Vagina (tissue), 2 donors: ENCODE measurements at regions not wholly inside any gene's neighbourhood (a gene's known extent, or its start where the extent isn't known, plus 50 kb on each side); places are given as distances from the start of the nearest gene placed in this dataset.

ENCODE experiments used
- POLR2A ChIP-seq, 2 donors: fragments of 450-650 bp; IDR thresholded peaks; one replicate each; pipeline ENCODE4 v1.6.1; 2017; ENCODE audit warnings: antibody characterized with exemption in 2 of 2, mild to moderate bottlenecking in 2 of 2, moderate library complexity in 2 of 2
- TF ChIP-seq, protein P1 (sequence below), 3 experiments: fragments of 450-650 bp in 2 of 3; fragments of 200-600 bp in 1 of 3; sonication (generic) in 1 of 3; IDR thresholded peaks; one replicate each; pipeline ENCODE4 v1.5.1; 2017 to 2019; ENCODE audit warnings: antibody characterized with exemption in 3 of 3, mild to moderate bottlenecking in 2 of 3, moderate library complexity in 2 of 3

DNA sequence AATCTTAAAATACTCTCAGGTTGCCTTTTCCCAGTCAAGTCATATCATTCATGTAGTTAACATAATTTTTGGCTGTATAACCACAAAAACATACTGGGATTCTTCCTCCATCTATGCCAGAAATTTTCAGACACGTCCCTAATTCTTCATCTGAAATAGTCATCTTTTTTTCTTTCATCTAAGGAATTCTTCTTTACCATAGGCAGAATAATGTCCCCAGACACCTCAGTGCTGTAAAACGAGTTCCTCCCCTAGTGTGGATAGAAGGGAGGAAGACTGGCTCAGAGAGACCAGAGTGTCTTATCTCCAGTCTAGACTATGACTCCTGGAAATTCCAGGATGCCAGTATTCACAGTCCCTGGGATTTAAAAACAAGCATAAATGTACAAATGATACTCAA is 127.8 kb downstream of the MREG start:
- TF ChIP-seq, protein P1, sequence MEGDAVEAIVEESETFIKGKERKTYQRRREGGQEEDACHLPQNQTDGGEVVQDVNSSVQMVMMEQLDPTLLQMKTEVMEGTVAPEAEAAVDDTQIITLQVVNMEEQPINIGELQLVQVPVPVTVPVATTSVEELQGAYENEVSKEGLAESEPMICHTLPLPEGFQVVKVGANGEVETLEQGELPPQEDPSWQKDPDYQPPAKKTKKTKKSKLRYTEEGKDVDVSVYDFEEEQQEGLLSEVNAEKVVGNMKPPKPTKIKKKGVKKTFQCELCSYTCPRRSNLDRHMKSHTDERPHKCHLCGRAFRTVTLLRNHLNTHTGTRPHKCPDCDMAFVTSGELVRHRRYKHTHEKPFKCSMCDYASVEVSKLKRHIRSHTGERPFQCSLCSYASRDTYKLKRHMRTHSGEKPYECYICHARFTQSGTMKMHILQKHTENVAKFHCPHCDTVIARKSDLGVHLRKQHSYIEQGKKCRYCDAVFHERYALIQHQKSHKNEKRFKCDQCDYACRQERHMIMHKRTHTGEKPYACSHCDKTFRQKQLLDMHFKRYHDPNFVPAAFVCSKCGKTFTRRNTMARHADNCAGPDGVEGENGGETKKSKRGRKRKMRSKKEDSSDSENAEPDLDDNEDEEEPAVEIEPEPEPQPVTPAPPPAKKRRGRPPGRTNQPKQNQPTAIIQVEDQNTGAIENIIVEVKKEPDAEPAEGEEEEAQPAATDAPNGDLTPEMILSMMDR (IDR thresholded peaks at IDR 0.05): no peak
- TF ChIP-seq POLR2A (IDR thresholded peaks at IDR 0.05): no peak
